ENCODE measurements at regions not wholly inside any gene's neighbourhood (a gene's known extent, or its start where the extent isn't known, plus 50 kb on each side); places are given as distances from the start of the nearest gene placed in this dataset.

DNA sequence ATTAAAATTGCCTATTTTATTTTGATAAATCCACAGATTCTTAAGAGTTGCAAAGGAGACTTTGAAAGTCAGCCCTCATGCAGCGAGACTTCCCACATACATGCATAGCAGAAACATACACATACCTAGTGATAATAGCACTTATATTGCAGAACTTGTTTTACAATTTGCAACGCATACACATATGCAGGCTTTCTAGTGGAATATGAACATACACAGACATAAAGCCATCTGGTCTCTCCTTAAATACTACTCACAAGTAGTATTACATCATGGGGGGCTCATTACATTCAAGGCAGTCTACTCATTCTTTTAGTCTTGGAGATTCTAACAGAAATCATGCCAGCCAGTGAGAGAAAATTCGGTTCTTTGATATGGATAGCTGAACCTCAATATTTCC lies 295.1 kb upstream of the RND3 start:
- TF ChIP-seq, protein P1, sequence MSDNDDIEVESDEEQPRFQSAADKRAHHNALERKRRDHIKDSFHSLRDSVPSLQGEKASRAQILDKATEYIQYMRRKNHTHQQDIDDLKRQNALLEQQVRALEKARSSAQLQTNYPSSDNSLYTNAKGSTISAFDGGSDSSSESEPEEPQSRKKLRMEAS (IDR thresholded peaks at IDR 0.05; ENCODE audit: insufficient read depth, insufficient read length), result no peak
- no peak for TF ChIP-seq POLR2A (IDR thresholded peaks at IDR 0.05; ENCODE audit: low read depth, low read length)
- TF ChIP-seq, protein P2, sequence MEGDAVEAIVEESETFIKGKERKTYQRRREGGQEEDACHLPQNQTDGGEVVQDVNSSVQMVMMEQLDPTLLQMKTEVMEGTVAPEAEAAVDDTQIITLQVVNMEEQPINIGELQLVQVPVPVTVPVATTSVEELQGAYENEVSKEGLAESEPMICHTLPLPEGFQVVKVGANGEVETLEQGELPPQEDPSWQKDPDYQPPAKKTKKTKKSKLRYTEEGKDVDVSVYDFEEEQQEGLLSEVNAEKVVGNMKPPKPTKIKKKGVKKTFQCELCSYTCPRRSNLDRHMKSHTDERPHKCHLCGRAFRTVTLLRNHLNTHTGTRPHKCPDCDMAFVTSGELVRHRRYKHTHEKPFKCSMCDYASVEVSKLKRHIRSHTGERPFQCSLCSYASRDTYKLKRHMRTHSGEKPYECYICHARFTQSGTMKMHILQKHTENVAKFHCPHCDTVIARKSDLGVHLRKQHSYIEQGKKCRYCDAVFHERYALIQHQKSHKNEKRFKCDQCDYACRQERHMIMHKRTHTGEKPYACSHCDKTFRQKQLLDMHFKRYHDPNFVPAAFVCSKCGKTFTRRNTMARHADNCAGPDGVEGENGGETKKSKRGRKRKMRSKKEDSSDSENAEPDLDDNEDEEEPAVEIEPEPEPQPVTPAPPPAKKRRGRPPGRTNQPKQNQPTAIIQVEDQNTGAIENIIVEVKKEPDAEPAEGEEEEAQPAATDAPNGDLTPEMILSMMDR (IDR thresholded peaks at IDR 0.05; ENCODE audit: extremely low read depth in 1 of 2, insufficient read depth in 1 of 2, low read depth in 1 of 2, low read length in 2 of 2), result no peak
- TF ChIP-seq EZH2 (IDR thresholded peaks at IDR 0.05; ENCODE audit: borderline replicate concordance, low read depth, low read length, severe bottlenecking), result no peak
- no peak for TF ChIP-seq POLR2AphosphoS5 (IDR thresholded peaks at IDR 0.05; ENCODE audit: insufficient read depth, low read depth, low read length)
- no peak for TF ChIP-seq MYC (IDR thresholded peaks at IDR 0.05; ENCODE audit: low read depth, low read length)

All from endothelial cell of umbilical vein (primary cell).